ENCODE measurements at regions not wholly inside any gene's neighbourhood (a gene's known extent, or its start where the extent isn't known, plus 50 kb on each side); places are given as distances from the start of the nearest gene placed in this dataset.

GRCh38 chr4:180532691-180533090, 1710.5 kb upstream of the TENM3 start:
- BruUV-seq (replicated peaks): no TSS peak
- H3K36me3 ChIP-seq (ENCODE audit: insufficient read depth, low read length, poor library complexity, severe bottlenecking): no peaks in the 10 kb centered on the region
- POLR2A ChIA-PET (ENCODE audit: low non-redundant PET): no interaction called here
- no peaks in the 10 kb centered on the region for H3K27me3 ChIP-seq (replicated peaks; ENCODE audit: insufficient read depth, low read depth, low read length, poor library complexity)
- H3K9me3 ChIP-seq (ENCODE audit: low read depth, low read length, poor library complexity, severe bottlenecking): peaks cover 4% of the 10 kb centered on the region
- DNase-seq (ENCODE audit: low spot score): no peak
- H3K4me3 ChIP-seq (ENCODE audit: low read depth, low read length, poor library complexity, severe bottlenecking): no peak overlapping the region
- H3K4me1 ChIP-seq (ENCODE audit: insufficient read depth, low read length, poor library complexity, severe bottlenecking): no peaks in the 10 kb centered on the region
- intact Hi-C loops (cut with micrococcal nuclease; ENCODE audit: unreplicated experiment): no loop called here
- TF ChIP-seq CTCF (conservative IDR thresholded peaks at IDR 0.05; ENCODE audit: low read depth, low read length) (no peak), EZH2 (IDR thresholded peaks at IDR 0.05; ENCODE audit: borderline replicate concordance, low read depth, low read length, poor library complexity, severe bottlenecking) (no peak)
- CTCF ChIA-PET: no interaction called here
- no peak overlapping the region for H3K27ac ChIP-seq (ENCODE audit: low read depth, low read length, poor library complexity, severe bottlenecking)

- POLR2A ChIA-PET (ENCODE audit: low non-redundant PET): no interaction called here
- CTCF ChIA-PET: no interaction called here
- Histone ChIP-seq H3K36me3 (ENCODE audit: insufficient read depth, low read length, poor library complexity, severe bottlenecking) (no peaks in the 10 kb centered on the region), H3K27ac (ENCODE audit: low read depth, low read length, poor library complexity, severe bottlenecking) (no peak overlapping the region), H3K9me3 (ENCODE audit: low read depth, low read length, poor library complexity, severe bottlenecking) (no peaks in the 10 kb centered on the region), H3K27me3 (replicated peaks; ENCODE audit: insufficient read depth, low read depth, low read length, poor library complexity) (no peaks in the 10 kb centered on the region), H3K4me3 (ENCODE audit: low read depth, low read length, poor library complexity, severe bottlenecking) (no peak overlapping the region), H3K4me1 (ENCODE audit: insufficient read depth, low read length, poor library complexity, severe bottlenecking) (peaks cover 15% of the 10 kb centered on the region)
- no TSS peak for BruUV-seq (replicated peaks)
- TF ChIP-seq CTCF (conservative IDR thresholded peaks at IDR 0.05; ENCODE audit: low read depth, low read length): no peak
- TF ChIP-seq EZH2 (IDR thresholded peaks at IDR 0.05; ENCODE audit: borderline replicate concordance, low read depth, low read length, poor library complexity, severe bottlenecking): no peak
- intact Hi-C loops (cut with micrococcal nuclease; ENCODE audit: unreplicated experiment): no loop called here
- DNase-seq (ENCODE audit: low spot score): no peak
Observed at GRCh38 chr4:180538384-180539057, 1704.7 kb upstream of the TENM3 start.

- no peak for TF ChIP-seq CTCF (conservative IDR thresholded peaks at IDR 0.05; ENCODE audit: low read depth, low read length)
- TF ChIP-seq EZH2 (IDR thresholded peaks at IDR 0.05; ENCODE audit: borderline replicate concordance, low read depth, low read length, poor library complexity, severe bottlenecking): no peak
- intact Hi-C loops (cut with micrococcal nuclease; ENCODE audit: unreplicated experiment): no loop called here
- H3K9me3 ChIP-seq (ENCODE audit: low read depth, low read length, poor library complexity, severe bottlenecking): no peaks in the 10 kb centered on the region
- no peaks in the 10 kb centered on the region for H3K36me3 ChIP-seq (ENCODE audit: insufficient read depth, low read length, poor library complexity, severe bottlenecking)
- H3K27me3 ChIP-seq (replicated peaks; ENCODE audit: insufficient read depth, low read depth, low read length, poor library complexity): no peaks in the 10 kb centered on the region
- no peak for DNase-seq (ENCODE audit: low spot score)
- no TSS peak for BruUV-seq (replicated peaks)
- H3K27ac ChIP-seq (ENCODE audit: low read depth, low read length, poor library complexity, severe bottlenecking): no peak overlapping the region
- POLR2A ChIA-PET (ENCODE audit: low non-redundant PET): no interaction called here
- peaks cover 15% of the 10 kb centered on the region for H3K4me1 ChIP-seq (ENCODE audit: insufficient read depth, low read length, poor library complexity, severe bottlenecking)
- CTCF ChIA-PET: no interaction called here
- no peak overlapping the region for H3K4me3 ChIP-seq (ENCODE audit: low read depth, low read length, poor library complexity, severe bottlenecking)
Observed at GRCh38 chr4:180539284-180539683, 1703.9 kb upstream of the TENM3 start.
